Peyer's patch (tissue), 4 donors: ENCODE measurements at regions not wholly inside any gene's neighbourhood (a gene's known extent, or its start where the extent isn't known, plus 50 kb on each side); places are given as distances from the start of the nearest gene placed in this dataset.

Experiments
- POLR2A ChIP-seq, 2 donors: fragments of 450-650 bp; IDR thresholded peaks; one replicate each; pipeline ENCODE4 v1.5.1; 2017; ENCODE audit warnings: antibody characterized with exemption in 2 of 2, mild to moderate bottlenecking in 2 of 2, moderate library complexity in 2 of 2
- TF ChIP-seq, protein P1 (sequence below), 6 experiments: fragments of 450-650 bp in 4 of 6; fragments of 200-600 bp in 2 of 6; sonication (generic) in 1 of 6; IDR thresholded peaks; one replicate each; pipeline ENCODE4 v1.5.1; 2017 to 2019; ENCODE audit warnings: antibody characterized with exemption in 6 of 6, mild to moderate bottlenecking in 3 of 6, moderate library complexity in 1 of 6

DNA sequence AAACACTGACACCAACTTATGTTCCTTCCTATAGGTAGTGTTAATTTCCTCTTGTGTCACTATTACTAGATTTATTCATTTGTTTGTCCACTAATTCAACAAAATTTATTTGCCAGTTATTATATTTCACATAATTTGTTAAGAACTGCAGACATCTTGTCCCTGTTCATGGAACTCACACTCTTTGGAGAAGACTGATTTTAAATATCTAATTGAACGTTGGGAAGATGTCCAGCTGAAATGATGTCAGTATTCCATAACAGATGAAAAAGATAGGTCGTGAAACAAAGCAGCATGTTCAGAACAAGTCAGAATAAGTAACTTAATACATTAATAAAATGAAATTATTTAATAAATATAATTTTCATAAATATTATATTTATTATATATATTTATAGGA, 873.1 kb upstream of the PHF14 start:
- TF ChIP-seq, protein P1, sequence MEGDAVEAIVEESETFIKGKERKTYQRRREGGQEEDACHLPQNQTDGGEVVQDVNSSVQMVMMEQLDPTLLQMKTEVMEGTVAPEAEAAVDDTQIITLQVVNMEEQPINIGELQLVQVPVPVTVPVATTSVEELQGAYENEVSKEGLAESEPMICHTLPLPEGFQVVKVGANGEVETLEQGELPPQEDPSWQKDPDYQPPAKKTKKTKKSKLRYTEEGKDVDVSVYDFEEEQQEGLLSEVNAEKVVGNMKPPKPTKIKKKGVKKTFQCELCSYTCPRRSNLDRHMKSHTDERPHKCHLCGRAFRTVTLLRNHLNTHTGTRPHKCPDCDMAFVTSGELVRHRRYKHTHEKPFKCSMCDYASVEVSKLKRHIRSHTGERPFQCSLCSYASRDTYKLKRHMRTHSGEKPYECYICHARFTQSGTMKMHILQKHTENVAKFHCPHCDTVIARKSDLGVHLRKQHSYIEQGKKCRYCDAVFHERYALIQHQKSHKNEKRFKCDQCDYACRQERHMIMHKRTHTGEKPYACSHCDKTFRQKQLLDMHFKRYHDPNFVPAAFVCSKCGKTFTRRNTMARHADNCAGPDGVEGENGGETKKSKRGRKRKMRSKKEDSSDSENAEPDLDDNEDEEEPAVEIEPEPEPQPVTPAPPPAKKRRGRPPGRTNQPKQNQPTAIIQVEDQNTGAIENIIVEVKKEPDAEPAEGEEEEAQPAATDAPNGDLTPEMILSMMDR (IDR thresholded peaks at IDR 0.05): no peak
- TF ChIP-seq POLR2A (IDR thresholded peaks at IDR 0.05): no peak
